Kidney glomerular epithelial cell (primary cell): ENCODE measurements at regions not wholly inside any gene's neighbourhood (a gene's known extent, or its start where the extent isn't known, plus 50 kb on each side); places are given as distances from the start of the nearest gene placed in this dataset.
"Not testable (repeated sequence)": the region's sequence is repeated elsewhere in the genome, so short reads cannot be mapped to it uniquely, and the experiment has no call there.

Experiments
- DNase-seq: peaks from one replicate; lab custom pipeline; 2025; lab: John Stamatoyannopoulos, UW

- DNase-seq = no peak
Observed at GRCh38 chr13:80550971-80551441, 210.1 kb upstream of the SPRY2 start.

- no peak for DNase-seq
Observed at GRCh38 chr13:80548915-80549314, 208.0 kb upstream of the SPRY2 start.

- no peak for DNase-seq
Observed at GRCh38 chr13:80547885-80548825, 207.2 kb upstream of the SPRY2 start.

GRCh38 chr13:80547341-80547740 is 206.4 kb upstream of the SPRY2 start:
- DNase-seq = no peak

GRCh38 chr13:80533175-80533574 is 192.2 kb upstream of the SPRY2 start:
- DNase-seq = no peak

GRCh38 chr13:80530902-80531301 is 190.0 kb upstream of the SPRY2 start:
- DNase-seq = no peak

- DNase-seq = no peak
Observed at GRCh38 chr13:80530191-80530590, 189.3 kb upstream of the SPRY2 start.

GRCh38 chr13:80529734-80530133 is 188.8 kb upstream of the SPRY2 start:
- DNase-seq = peak; percentile 31

- DNase-seq = no peak
Observed at GRCh38 chr13:80528733-80529132, 187.8 kb upstream of the SPRY2 start.

- no peak for DNase-seq
Observed at GRCh38 chr13:80527400-80527799, 186.5 kb upstream of the SPRY2 start.

GRCh38 chr13:80524447-80525215 is 183.7 kb upstream of the SPRY2 start:
- DNase-seq = no peak

GRCh38 chr13:80523134-80523533 is 182.2 kb upstream of the SPRY2 start:
- DNase-seq = no peak

GRCh38 chr13:80522463-80522862 is 181.5 kb upstream of the SPRY2 start:
- DNase-seq = not testable (repeated sequence)

- DNase-seq = no peak
Observed at GRCh38 chr13:80516818-80517348, 176.0 kb upstream of the SPRY2 start.

- no peak for DNase-seq
Observed at GRCh38 chr13:80515296-80515695, 174.4 kb upstream of the SPRY2 start.

- no peak for DNase-seq
Observed at GRCh38 chr13:80513196-80513595, 172.3 kb upstream of the SPRY2 start.

GRCh38 chr13:80510686-80511085 is 169.8 kb upstream of the SPRY2 start:
- DNase-seq = no peak

- DNase-seq = no peak
Observed at GRCh38 chr13:80509264-80509663, 168.3 kb upstream of the SPRY2 start.

- DNase-seq = no peak
Observed at GRCh38 chr13:80508031-80508430, 167.1 kb upstream of the SPRY2 start.

GRCh38 chr13:80504453-80504852 is 163.5 kb upstream of the SPRY2 start:
- no peak for DNase-seq

- DNase-seq = no peak
Observed at GRCh38 chr13:80502359-80502758, 161.4 kb upstream of the SPRY2 start.

- DNase-seq = no peak
Observed at GRCh38 chr13:80501556-80501955, 160.6 kb upstream of the SPRY2 start.
